GM06990 (cell line): ENCODE measurements at regions not wholly inside any gene's neighbourhood (a gene's known extent, or its start where the extent isn't known, plus 50 kb on each side); places are given as distances from the start of the nearest gene placed in this dataset.

ENCODE experiments used
- DNase-seq: peaks from one replicate; pipeline ENCODE4 v3.0.0-alpha.2; 2011; ENCODE audit not compliant: insufficient read length; ENCODE audit errors: extremely low read depth
- H3K27me3 ChIP-seq: replicated peaks from 2 replicates; pipeline ENCODE4 v1.6.0; 2011; ENCODE audit warnings: low read length; ENCODE audit not compliant: control insufficient read depth, insufficient read depth
- H3K36me3 ChIP-seq: 2 replicates; pipeline ENCODE4 v1.5.1; 2011; ENCODE audit warnings: low read length; ENCODE audit not compliant: control insufficient read depth, insufficient read depth
- H3K4me3 ChIP-seq: replicated peaks from 2 replicates; pipeline ENCODE4 v1.5.1; 2011; ENCODE audit warnings: low read depth, mild to moderate bottlenecking, control low read depth, low read length
- TF ChIP-seq, protein P1 (sequence below): IDR thresholded peaks from 2 replicates; pipeline ENCODE4 v1.5.1; 2011; ENCODE audit warnings: low read length, control low read depth, mild to moderate bottlenecking, inconsistent platforms; ENCODE audit not compliant: insufficient read depth, poor library complexity, severe bottlenecking

DNA sequence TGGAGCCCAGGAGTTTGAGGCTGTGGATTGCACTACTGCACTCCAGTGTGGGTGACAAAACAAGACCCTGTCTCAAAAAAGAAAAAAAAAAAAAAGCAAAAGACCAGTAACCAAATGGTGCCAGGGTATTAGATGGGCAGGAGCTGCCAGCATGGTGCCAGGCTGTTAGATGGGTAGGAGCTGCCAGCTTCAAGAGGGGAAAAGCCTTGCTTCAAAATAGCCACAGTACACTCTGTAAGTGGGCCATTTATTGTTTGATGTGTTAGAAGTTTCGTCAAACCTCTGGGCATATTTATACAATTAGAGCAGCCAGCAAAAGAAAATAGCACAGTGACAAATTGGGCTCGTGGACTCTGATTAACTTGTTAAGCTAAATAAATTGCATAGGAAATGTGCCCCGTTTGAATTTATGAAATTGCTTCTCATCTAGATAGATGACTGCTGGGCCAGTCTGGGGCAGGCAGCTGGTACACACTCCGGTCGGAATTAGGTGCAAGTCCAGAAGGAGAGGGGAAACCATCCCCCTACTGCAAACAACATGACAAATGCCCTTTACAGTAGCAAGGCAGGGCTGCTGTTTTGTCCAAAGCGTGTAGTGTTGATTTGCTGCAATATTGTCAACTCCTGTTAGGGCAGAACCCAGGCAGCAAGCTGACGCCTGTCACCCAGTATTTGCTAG lies 126.3 kb upstream of the IRX3 start:
- no peaks in the 10 kb centered on the region for H3K27me3 ChIP-seq

DNA sequence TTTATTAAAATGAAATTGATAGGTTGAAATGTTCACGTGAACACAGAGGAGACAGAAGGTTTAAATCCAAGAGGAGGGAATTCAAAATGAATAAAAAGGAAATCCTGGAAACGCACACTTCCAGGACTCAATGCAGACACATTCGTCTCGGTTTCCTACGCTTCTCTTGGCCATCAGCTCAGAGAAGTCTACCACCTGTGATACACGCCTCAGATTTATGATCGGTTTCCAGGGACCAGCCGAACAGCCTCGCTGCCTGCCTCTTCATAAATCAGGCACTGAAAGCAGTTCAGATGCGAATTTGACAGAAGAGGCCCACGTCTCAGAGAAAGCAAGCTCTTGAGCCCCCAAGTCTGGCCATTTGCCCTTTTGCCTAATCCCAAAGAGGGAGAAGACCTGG lies 125.5 kb upstream of the IRX3 start:
- Histone ChIP-seq H3K4me3 (no peak overlapping the region), H3K36me3 (no peaks in the 10 kb centered on the region), H3K27me3 (no peaks in the 10 kb centered on the region)
- TF ChIP-seq, protein P1, sequence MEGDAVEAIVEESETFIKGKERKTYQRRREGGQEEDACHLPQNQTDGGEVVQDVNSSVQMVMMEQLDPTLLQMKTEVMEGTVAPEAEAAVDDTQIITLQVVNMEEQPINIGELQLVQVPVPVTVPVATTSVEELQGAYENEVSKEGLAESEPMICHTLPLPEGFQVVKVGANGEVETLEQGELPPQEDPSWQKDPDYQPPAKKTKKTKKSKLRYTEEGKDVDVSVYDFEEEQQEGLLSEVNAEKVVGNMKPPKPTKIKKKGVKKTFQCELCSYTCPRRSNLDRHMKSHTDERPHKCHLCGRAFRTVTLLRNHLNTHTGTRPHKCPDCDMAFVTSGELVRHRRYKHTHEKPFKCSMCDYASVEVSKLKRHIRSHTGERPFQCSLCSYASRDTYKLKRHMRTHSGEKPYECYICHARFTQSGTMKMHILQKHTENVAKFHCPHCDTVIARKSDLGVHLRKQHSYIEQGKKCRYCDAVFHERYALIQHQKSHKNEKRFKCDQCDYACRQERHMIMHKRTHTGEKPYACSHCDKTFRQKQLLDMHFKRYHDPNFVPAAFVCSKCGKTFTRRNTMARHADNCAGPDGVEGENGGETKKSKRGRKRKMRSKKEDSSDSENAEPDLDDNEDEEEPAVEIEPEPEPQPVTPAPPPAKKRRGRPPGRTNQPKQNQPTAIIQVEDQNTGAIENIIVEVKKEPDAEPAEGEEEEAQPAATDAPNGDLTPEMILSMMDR = no peak
- no peak for DNase-seq

More for the DNA sequence above, 126.3 kb upstream of the IRX3 start:
- Histone ChIP-seq H3K4me3 (no peak overlapping the region), H3K36me3 (no peaks in the 10 kb centered on the region)
- DNase-seq = no peak
- TF ChIP-seq, protein P1 = no peak

DNA sequence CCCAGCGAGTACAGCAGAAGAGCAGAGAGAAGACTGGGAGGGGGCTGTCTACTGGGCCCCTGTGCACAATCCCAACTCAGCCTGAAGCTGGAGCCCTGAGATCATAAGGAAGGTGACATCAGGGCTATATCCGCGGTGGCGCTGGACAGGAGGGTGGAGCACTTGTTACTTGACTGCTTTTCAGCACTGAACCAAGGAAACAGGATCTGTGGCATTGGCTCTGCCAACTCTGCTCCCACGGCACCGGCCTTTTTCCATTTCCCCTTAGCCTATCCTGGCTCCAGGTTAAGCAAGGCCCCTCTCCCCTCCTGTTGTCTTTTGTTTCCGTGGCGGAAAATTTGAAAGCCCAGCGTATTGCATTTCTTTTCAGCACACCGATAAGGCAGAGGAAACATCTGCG lies 125.0 kb upstream of the IRX3 start:
- Histone ChIP-seq H3K4me3 (no peak overlapping the region), H3K36me3 (no peaks in the 10 kb centered on the region), H3K27me3 (no peaks in the 10 kb centered on the region)
- no peak for DNase-seq
- TF ChIP-seq, protein P1 = no peak

DNA sequence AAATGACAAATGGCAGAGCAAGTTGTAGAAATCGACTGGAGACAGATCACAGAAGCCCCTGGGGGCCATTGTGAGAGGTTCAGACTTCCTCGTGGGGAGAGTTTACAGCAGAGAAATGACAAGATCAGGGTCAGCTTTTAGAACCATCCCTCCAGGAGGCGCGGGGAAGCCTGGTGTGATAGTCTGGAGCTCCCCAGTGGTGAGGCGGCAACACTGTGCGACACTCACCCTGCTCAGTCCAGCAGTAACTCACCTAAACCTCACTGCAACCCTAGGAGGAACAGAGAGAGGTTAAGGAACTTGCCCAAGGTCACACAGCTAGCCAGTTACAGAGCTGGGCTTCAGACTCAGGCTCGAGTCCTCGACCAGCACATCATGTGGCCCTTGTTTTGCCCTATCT lies 123.4 kb upstream of the IRX3 start:
- H3K36me3 ChIP-seq = no peaks in the 10 kb centered on the region
- H3K27me3 ChIP-seq = no peaks in the 10 kb centered on the region
- TF ChIP-seq, protein P1 = no peak
- no peak overlapping the region for H3K4me3 ChIP-seq
- no peak for DNase-seq

DNA sequence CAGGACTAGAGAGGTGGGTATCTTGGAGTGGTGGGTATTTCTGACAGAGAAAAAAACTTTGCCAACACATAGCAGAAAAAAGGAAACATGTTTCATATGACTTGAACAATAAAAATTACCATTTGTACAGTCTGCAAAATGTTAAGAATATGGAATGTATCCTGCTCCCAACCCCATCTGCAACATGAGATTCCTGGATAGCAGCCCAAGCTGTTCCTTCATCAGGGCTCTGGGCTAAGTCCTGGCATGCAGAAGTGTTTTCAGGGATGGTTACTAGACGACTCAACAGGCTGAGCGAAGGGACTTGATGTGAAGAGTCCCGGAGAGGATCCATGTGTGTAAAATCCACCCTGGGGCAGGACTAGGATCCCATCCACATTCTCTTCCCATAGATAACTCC lies 121.0 kb upstream of the IRX3 start:
- TF ChIP-seq, protein P1 = no peak
- H3K4me3 ChIP-seq = no peak overlapping the region
- H3K36me3 ChIP-seq = no peaks in the 10 kb centered on the region
- no peaks in the 10 kb centered on the region for H3K27me3 ChIP-seq
- DNase-seq = no peak

DNA sequence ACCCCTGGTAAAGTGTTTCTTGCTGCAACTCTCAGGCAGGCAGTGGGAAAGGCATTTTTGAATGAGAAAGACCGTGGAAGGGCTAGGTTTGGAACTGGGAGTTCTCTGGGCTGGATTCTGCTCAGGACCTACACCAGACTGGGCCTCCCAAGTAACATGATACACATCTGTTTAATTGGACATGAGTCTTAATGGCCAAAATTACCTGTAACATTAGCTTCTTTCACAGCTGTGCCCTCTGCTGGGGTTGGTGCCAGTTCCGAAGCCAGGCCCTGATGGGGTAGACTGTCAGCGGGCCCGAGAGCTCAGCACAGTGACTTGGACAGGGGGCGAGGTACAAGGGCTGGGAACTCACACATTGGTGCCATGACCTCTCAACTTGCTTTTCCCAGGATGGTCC lies 118.9 kb upstream of the IRX3 start:
- no peaks in the 10 kb centered on the region for H3K27me3 ChIP-seq
- H3K36me3 ChIP-seq = no peaks in the 10 kb centered on the region
- TF ChIP-seq, protein P1 = no peak
- DNase-seq = no peak
- H3K4me3 ChIP-seq = no peak overlapping the region
